Aorta (tissue), 5 donors: ENCODE measurements at regions not wholly inside any gene's neighbourhood (a gene's known extent, or its start where the extent isn't known, plus 50 kb on each side); places are given as distances from the start of the nearest gene placed in this dataset.

Experiments used
- ATAC-seq: fragments of 200-7000 bp; cut with Tn5 transposase; one replicate; pipeline ENCODE4 v1.9.1; 2022; ENCODE audit warnings: moderate library complexity; ENCODE audit not compliant: low FRiP score
- DNase-seq, 2 donors: peaks; one replicate each; pipeline ENCODE4 v3.0.0-alpha.2; 2020
- H3K27ac ChIP-seq, 2 donors: one replicate each; pipeline ENCODE4 v1.5.1; 2013; ENCODE audit warnings: low read length in 2 of 2, mild to moderate bottlenecking in 2 of 2, moderate library complexity in 2 of 2, control low read depth in 1 of 2, inconsistent platforms in 1 of 2, low read depth in 1 of 2
- H3K27me3 ChIP-seq, 2 donors: one replicate each; pipeline ENCODE4 v1.6.1; 2013; ENCODE audit warnings: control low read depth in 1 of 2, low read length in 1 of 2, mild to moderate bottlenecking in 1 of 2, moderate library complexity in 1 of 2; ENCODE audit not compliant: insufficient read depth in 2 of 2, control insufficient read depth in 1 of 2
- H3K36me3 ChIP-seq, 2 donors: one replicate each; pipeline ENCODE4 v1.6.1; 2013; ENCODE audit warnings: control low read depth in 1 of 2, low read length in 1 of 2, mild to moderate bottlenecking in 1 of 2; ENCODE audit not compliant: insufficient read depth in 2 of 2, control insufficient read depth in 1 of 2
- H3K4me1 ChIP-seq, 2 donors: one replicate each; pipeline ENCODE4 v1.6.1; 2013; ENCODE audit warnings: low read length in 2 of 2, control low read depth in 1 of 2, mild to moderate bottlenecking in 1 of 2, moderate library complexity in 1 of 2; ENCODE audit not compliant: insufficient read depth in 2 of 2, control insufficient read depth in 1 of 2
- H3K4me3 ChIP-seq, 2 donors: one replicate each; pipeline ENCODE4 v1.5.1; 2013; ENCODE audit warnings: low read length in 2 of 2, control low read depth in 1 of 2, mild to moderate bottlenecking in 1 of 2
- H3K9me3 ChIP-seq: one replicate; pipeline ENCODE4 v1.6.1; 2013; ENCODE audit warnings: mild to moderate bottlenecking, low read length; ENCODE audit not compliant: control insufficient read depth
- WGBS, 2 donors: extraction: QIAGEN DNeasy Blood & Tissue Kit; methylation state at CpG; one replicate each; pipeline ENCODE4 v1.1.7; 2013; 5-methylcytosine and 5-hydroxymethylcytosine counted together
- intact Hi-C, 2 donors: fragments of 100-400 bp; cut with DNase I; formaldehyde crosslinking; loops; one replicate each; pipeline versions ENCODE4 v1.14.2 to v1.15.0; 2022
- donor health status: healthy with polysubstance abuse.
- donor health status: Bipolar disorder and iron deficiency.
- donor health status: DM: no; HTN: no; CAD: no.
- donor health status: DM: no; HTN: no; CAD: no.
- donor health status: DM: yes; HTN: yes; CAD: no.

- Histone ChIP-seq H3K27ac (no peak overlapping the region), H3K27me3 (no peaks in the 10 kb centered on the region), H3K36me3 (no peaks in the 10 kb centered on the region), H3K9me3 (no peaks in the 10 kb centered on the region), H3K4me3 (no peak overlapping the region), H3K4me1 (no peaks in the 10 kb centered on the region)
- 92 to 94% methylated on average over 4 of the region's 4 CpGs for WGBS, 2 donors
- intact Hi-C loops = no loop called here
- ATAC-seq (no peak), DNase-seq (no peak)
Observed at GRCh38 chr22:48696371-48696770, 1131.3 kb downstream of the BRD1 start.

GRCh38 chr22:48695731-48696305, 1131.9 kb downstream of the BRD1 start:
- no peak for ATAC-seq
- Histone ChIP-seq H3K4me1 (no peaks in the 10 kb centered on the region), H3K27me3 (no peaks in the 10 kb centered on the region), H3K27ac (no peak overlapping the region), H3K36me3 (no peaks in the 10 kb centered on the region), H3K4me3 (no peak overlapping the region), H3K9me3 (no peaks in the 10 kb centered on the region)
- intact Hi-C loops = no loop called here
- 78 to 94% methylated on average over 19 of the region's 19 CpGs for WGBS, 2 donors
- DNase-seq = no peak

GRCh38 chr22:48695251-48695650, 1132.4 kb downstream of the BRD1 start:
- H3K36me3 ChIP-seq = no peaks in the 10 kb centered on the region
- 57 to 69% methylated on average over 6 of the region's 6 CpGs for WGBS, 2 donors
- H3K27ac ChIP-seq = no peak overlapping the region
- no peaks in the 10 kb centered on the region for H3K27me3 ChIP-seq
- no peak for ATAC-seq
- no peaks in the 10 kb centered on the region for H3K4me1 ChIP-seq
- H3K4me3 ChIP-seq = no peak overlapping the region
- no peaks in the 10 kb centered on the region for H3K9me3 ChIP-seq
- intact Hi-C loops = no loop called here
- DNase-seq = no peak

- WGBS, 2 donors = 81 to 82% methylated on average over 13 to 21 of the region's 22 CpGs
- H3K4me1 ChIP-seq = no peaks in the 10 kb centered on the region
- intact Hi-C loops = no loop called here
- H3K27ac ChIP-seq = no peak overlapping the region
- H3K9me3 ChIP-seq = no peaks in the 10 kb centered on the region
- ATAC-seq (no peak), DNase-seq (no peak)
- H3K36me3 ChIP-seq = no peaks in the 10 kb centered on the region
- H3K27me3 ChIP-seq = no peaks in the 10 kb centered on the region
- no peak overlapping the region for H3K4me3 ChIP-seq
Observed at GRCh38 chr22:48694296-48694883, 1133.3 kb downstream of the BRD1 start.

- DNase-seq (no peak), ATAC-seq (no peak)
- Histone ChIP-seq H3K27me3 (no peaks in the 10 kb centered on the region), H3K9me3 (no peaks in the 10 kb centered on the region), H3K4me1 (no peaks in the 10 kb centered on the region), H3K36me3 (no peaks in the 10 kb centered on the region), H3K27ac (no peak overlapping the region), H3K4me3 (no peak overlapping the region)
- intact Hi-C loops = no loop called here
- 93 to 94% methylated on average over 26 of the region's 26 CpGs for WGBS, 2 donors
Observed at GRCh38 chr22:48693377-48694135, 1134.1 kb downstream of the BRD1 start.

GRCh38 chr22:48692734-48693376, 1134.8 kb downstream of the BRD1 start:
- H3K27me3 ChIP-seq = no peaks in the 10 kb centered on the region
- WGBS, 2 donors = 80 to 86% methylated on average over 31 of the region's 31 CpGs
- no peak for ATAC-seq
- no peak overlapping the region for H3K27ac ChIP-seq
- no peak overlapping the region for H3K4me3 ChIP-seq
- intact Hi-C loops = no loop called here
- no peaks in the 10 kb centered on the region for H3K36me3 ChIP-seq
- no peak for DNase-seq
- H3K4me1 ChIP-seq = no peaks in the 10 kb centered on the region
- no peaks in the 10 kb centered on the region for H3K9me3 ChIP-seq

GRCh38 chr22:48691431-48691851, 1136.2 kb downstream of the BRD1 start:
- intact Hi-C loops = no loop called here
- no peak for ATAC-seq
- no peaks in the 10 kb centered on the region for H3K4me1 ChIP-seq
- no peak for DNase-seq
- no peak overlapping the region for H3K4me3 ChIP-seq
- H3K36me3 ChIP-seq = no peaks in the 10 kb centered on the region
- no peaks in the 10 kb centered on the region for H3K9me3 ChIP-seq
- 94 to 95% methylated on average over 21 of the region's 21 CpGs for WGBS, 2 donors
- no peaks in the 10 kb centered on the region for H3K27me3 ChIP-seq
- no peak overlapping the region for H3K27ac ChIP-seq

GRCh38 chr22:48690583-48691317, 1136.9 kb downstream of the BRD1 start:
- WGBS, 2 donors = 80 to 89% methylated on average over 24 of the region's 24 CpGs
- no peaks in the 10 kb centered on the region for H3K36me3 ChIP-seq
- H3K9me3 ChIP-seq = no peaks in the 10 kb centered on the region
- no peak overlapping the region for H3K4me3 ChIP-seq
- H3K4me1 ChIP-seq = no peaks in the 10 kb centered on the region
- intact Hi-C loops = no loop called here
- no peak overlapping the region for H3K27ac ChIP-seq
- DNase-seq = no peak
- no peak for ATAC-seq
- no peaks in the 10 kb centered on the region for H3K27me3 ChIP-seq
